HCT116 (cell line): ENCODE measurements at regions not wholly inside any gene's neighbourhood (a gene's known extent, or its start where the extent isn't known, plus 50 kb on each side); places are given as distances from the start of the nearest gene placed in this dataset.

Source experiments
- ATAC-seq: fragments of 200-7000 bp; cut with Tn5 transposase; 2 replicates; pipeline ENCODE4 v1.9.1; 2020; ENCODE audit warnings: mild to moderate bottlenecking, moderate library complexity
- BruUV-seq: library from RNA; stranded (reverse); fragments of 400-500 nt; replicated peaks from 2 replicates; lab custom pipeline; 2021; lab: Mats Ljungman, UMichigan
- CTCF ChIA-PET: fragments of 300-600 bp; sonication (Branson Sonifier 250); formaldehyde crosslinking; loops from one replicate; lab custom pipeline; 2021; ENCODE audit warnings: antibody characterized with exemption; lab: Charles Lee
- POLR2A ChIA-PET: fragments of 300-600, 350-600 bp; sonication (Branson Sonifier 250); formaldehyde crosslinking; loops from one replicate; lab custom pipeline; 2021; ENCODE audit warnings: antibody characterized with exemption; lab: Charles Lee
- RAD21 ChIA-PET, 2 experiments: fragments of 300-600 bp; sonication (Branson Sonifier 250); formaldehyde crosslinking; loops; one replicate each; lab custom pipeline; 2023; ENCODE audit warnings: low total read pairs in 2 of 2; ENCODE audit not compliant: uncharacterized antibody in 2 of 2, unreplicated experiment in 2 of 2, low non-redundant PET in 1 of 2; lab: Charles Lee
- DNase-seq: peaks from one replicate; pipeline ENCODE4 v3.0.0-alpha.2; 2010; ENCODE audit warnings: low read depth, low spot score
- H2AFZ ChIP-seq: fragments of 200-600 bp; shearing (Covaris generic), sonication (generic); 2 replicates; pipeline ENCODE4 v1.6.1; 2017; ENCODE audit warnings: low read depth, mixed run types, mixed read lengths, antibody characterized with exemption, low read length; ENCODE audit not compliant: poor library complexity, severe bottlenecking
- H3K27ac ChIP-seq: 2 replicates; pipeline ENCODE4 v1.5.1; 2012; ENCODE audit warnings: low read depth, low read length
- H3K27me3 ChIP-seq: fragments of 200-600 bp; sonication (generic); 2 replicates; pipeline ENCODE4 v1.6.1; 2016; ENCODE audit warnings: mixed run types, low read length, mixed read lengths; ENCODE audit not compliant: insufficient read depth
- H3K36me3 ChIP-seq, 2 experiments: fragments of 200-500 bp in 1 of 2; fragments of 200-600 bp in 1 of 2; sonication (Bioruptor generic) in 1 of 2; sonication (generic) in 1 of 2; 2 replicates each; pipeline versions ENCODE4 v1.5.1 to v1.6.1; 2014 to 2016; ENCODE audit warnings: low read length in 2 of 2, inconsistent platforms in 1 of 2, mixed read lengths in 1 of 2, mixed run types in 1 of 2; ENCODE audit not compliant: insufficient read depth in 2 of 2, control insufficient read depth in 1 of 2
- H3K4me1 ChIP-seq, 2 experiments: fragments of 200-600 bp in 1 of 2; sonication (generic) in 1 of 2; 2 replicates each; pipeline versions ENCODE4 v1.5.1 to v1.6.1; 2012 to 2017; ENCODE audit warnings: low read length in 2 of 2, inconsistent platforms in 1 of 2, mild to moderate bottlenecking in 1 of 2, mixed read lengths in 1 of 2, mixed run types in 1 of 2, moderate library complexity in 1 of 2; ENCODE audit not compliant: insufficient read depth in 2 of 2, control insufficient read depth in 1 of 2
- H3K4me2 ChIP-seq: fragments of 200-600 bp; sonication (generic); 2 replicates; pipeline ENCODE4 v1.6.1; 2017; ENCODE audit warnings: mixed run types, low read length, mixed read lengths
- H3K4me3 ChIP-seq, 2 experiments: fragments of 200-600 bp in 1 of 2; sonication (generic) in 1 of 2; replicated peaks in 1 of 2; 2 replicates each; pipeline ENCODE4 v1.5.1; 2011 to 2016; ENCODE audit warnings: low read length in 2 of 2, control low read depth in 1 of 2, low read depth in 1 of 2, mild to moderate bottlenecking in 1 of 2, mixed read lengths in 1 of 2, mixed run types in 1 of 2
- H3K79me2 ChIP-seq: fragments of 200-600 bp; sonication (generic); 2 replicates; pipeline ENCODE4 v1.6.1; 2017; ENCODE audit warnings: mild to moderate bottlenecking, mixed run types, low read length, moderate library complexity, mixed read lengths; ENCODE audit not compliant: insufficient read depth
- H3K9ac ChIP-seq: fragments of 200-600 bp; sonication (generic); 2 replicates; pipeline ENCODE4 v1.6.1; 2016; ENCODE audit warnings: low read length, mixed read lengths
- H3K9me2 ChIP-seq: fragments of 200-600 bp; sonication (generic), shearing (Covaris generic); 2 replicates; pipeline ENCODE4 v1.6.1; 2017; ENCODE audit warnings: mixed run types, mild to moderate bottlenecking, moderate library complexity; ENCODE audit not compliant: insufficient read depth
- H3K9me3 ChIP-seq, 2 experiments: fragments of 200-500 bp in 1 of 2; fragments of 200-600 bp in 1 of 2; sonication (Bioruptor generic) in 1 of 2; sonication (generic) in 1 of 2; 2 replicates each; pipeline ENCODE4 v1.6.1; 2014 to 2017; ENCODE audit warnings: low read length in 2 of 2, mixed read lengths in 2 of 2, inconsistent platforms in 1 of 2, low read depth in 1 of 2, mild to moderate bottlenecking in 1 of 2, mixed run types in 1 of 2, moderate library complexity in 1 of 2; ENCODE audit not compliant: control insufficient read depth in 1 of 2, insufficient read depth in 1 of 2
- H4K20me1 ChIP-seq: fragments of 200-600 bp; sonication (generic), shearing (Covaris generic); 2 replicates; pipeline ENCODE4 v1.6.1; 2017; ENCODE audit warnings: mixed run types, mild to moderate bottlenecking, moderate library complexity; ENCODE audit not compliant: insufficient read depth
- ATF3 ChIP-seq: IDR thresholded peaks from 2 replicates; pipeline ENCODE4 v1.6.1; 2012
- CTCF ChIP-seq, 3 experiments: fragments of 200-600 bp in 1 of 3; sonication (generic) in 1 of 3; IDR thresholded peaks in 2 of 3; conservative IDR thresholded peaks in 1 of 3; 2 replicates each; pipeline ENCODE4 v1.5.1; 2012 to 2017; ENCODE audit warnings: low read depth in 2 of 3, low read length in 2 of 3, antibody characterized with exemption in 1 of 3, borderline replicate concordance in 1 of 3, control low read depth in 1 of 3, mild to moderate bottlenecking in 1 of 3, mixed read lengths in 1 of 3, mixed run types in 1 of 3, moderate library complexity in 1 of 3; ENCODE audit not compliant: insufficient read depth in 1 of 3
- EGR1 ChIP-seq: IDR thresholded peaks from 2 replicates; pipeline ENCODE4 v1.6.1; 2012; ENCODE audit warnings: low read depth
- EZH2 ChIP-seq: fragments of 200-600 bp; sonication (generic); IDR thresholded peaks from 2 replicates; pipeline ENCODE4 v1.6.1; 2017; ENCODE audit warnings: antibody characterized with exemption, mixed run types
- EZH2phosphoT487 ChIP-seq: fragments of 200-600 bp; IDR thresholded peaks from 2 replicates; pipeline ENCODE4 v1.6.1; 2018; ENCODE audit warnings: antibody characterized with exemption, borderline replicate concordance
- JUND ChIP-seq: IDR thresholded peaks from 2 replicates; pipeline ENCODE4 v1.6.1; 2012
- MAX ChIP-seq: IDR thresholded peaks from 2 replicates; pipeline ENCODE4 v1.6.1; 2012
- POLR2A ChIP-seq: IDR thresholded peaks from 2 replicates; pipeline ENCODE4 v1.7.0; 2011; ENCODE audit warnings: borderline replicate concordance; ENCODE audit not compliant: insufficient read depth, insufficient read length; ENCODE audit errors: extremely low read depth
- POLR2AphosphoS5 ChIP-seq: IDR thresholded peaks from 2 replicates; pipeline ENCODE4 v1.6.1; 2011; ENCODE audit warnings: mild to moderate bottlenecking, low read depth, low read length, moderate library complexity
- REST ChIP-seq: IDR thresholded peaks from 2 replicates; pipeline ENCODE4 v1.6.1; 2012; ENCODE audit warnings: low read depth
- SP1 ChIP-seq: IDR thresholded peaks from 2 replicates; pipeline ENCODE4 v1.6.1; 2012; ENCODE audit warnings: low read depth
- ZFX ChIP-seq: fragments of 450-650 bp; IDR thresholded peaks from 2 replicates; pipeline ENCODE4 v1.6.1; 2017
- ZNF274 ChIP-seq: fragments of 200-500 bp; sonication (Bioruptor generic); IDR thresholded peaks from 2 replicates; pipeline ENCODE4 v1.6.1; 2014; ENCODE audit warnings: mild to moderate bottlenecking, low read depth, low read length, inconsistent platforms
- intact Hi-C: fragments of 100-400 bp; cut with micrococcal nuclease; formaldehyde crosslinking; loops from 2 replicates; pipeline ENCODE4 v1.10.0; 2022

DNA sequence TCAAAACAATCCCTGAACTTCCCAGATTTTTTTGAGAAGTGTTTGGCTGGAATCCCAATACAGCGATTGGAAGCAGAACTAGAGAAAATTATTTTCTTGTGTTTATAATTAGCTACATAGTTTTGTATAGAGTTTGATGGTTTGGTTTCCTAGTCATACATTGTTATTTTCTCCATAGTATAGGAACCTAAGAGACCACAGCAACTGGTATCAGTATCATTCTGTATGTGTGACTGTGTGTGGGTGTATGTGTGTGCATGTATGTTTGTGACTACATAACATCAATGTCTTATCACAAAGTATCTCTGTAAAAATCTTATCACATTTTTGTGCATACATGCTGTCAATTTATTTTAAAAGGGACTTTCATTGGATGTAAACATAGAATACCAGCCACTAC, 780.5 kb downstream of the MRPL39 start:
- no peaks in the 10 kb centered on the region for H4K20me1 ChIP-seq
- no peak for ATAC-seq
- no TSS peak for BruUV-seq
- TF ChIP-seq ZFX, result no peak
- no peak for TF ChIP-seq REST
- no peak for TF ChIP-seq CTCF (IDR thresholded peaks at IDR 0.05 in 2 of 3, conservative IDR thresholded peaks at IDR 0.05 in 1 of 3; ENCODE audit: borderline replicate concordance in 1 of 3, insufficient read depth in 1 of 3, low read depth in 2 of 3, low read length in 2 of 3)
- no peak for TF ChIP-seq SP1
- TF ChIP-seq JUND, result no peak
- no peak for TF ChIP-seq EZH2phosphoT487
- no peak for TF ChIP-seq EGR1
- no peak for TF ChIP-seq EZH2
- no peak for TF ChIP-seq POLR2AphosphoS5
- no peak for TF ChIP-seq ATF3
- no peak for TF ChIP-seq MAX
- no peak for TF ChIP-seq POLR2A
- TF ChIP-seq ZNF274, result no peak
- no peak overlapping the region for H3K27ac ChIP-seq
- H3K36me3 ChIP-seq, result no peaks in the 10 kb centered on the region
- no peak overlapping the region for H2AFZ ChIP-seq
- no peaks in the 10 kb centered on the region for H3K4me1 ChIP-seq
- no peaks in the 10 kb centered on the region for H3K27me3 ChIP-seq
- no peaks in the 10 kb centered on the region for H3K79me2 ChIP-seq
- no peak overlapping the region for H3K9ac ChIP-seq
- intact Hi-C loops, result no loop called here
- CTCF ChIA-PET, result no interaction called here
- RAD21 ChIA-PET, result no interaction called here
- peaks cover 15 to 42% of the 10 kb centered on the region in 2 experiments; a peak in 2 of 4 replicates for H3K9me3 ChIP-seq
- no peak overlapping the region for H3K4me2 ChIP-seq
- no peak for DNase-seq
- no peaks in the 10 kb centered on the region for H3K9me2 ChIP-seq
- POLR2A ChIA-PET, result no interaction called here
- no peak overlapping the region for H3K4me3 ChIP-seq
